Epidermal melanocyte (primary cell): ENCODE measurements at regions not wholly inside any gene's neighbourhood (a gene's known extent, or its start where the extent isn't known, plus 50 kb on each side); places are given as distances from the start of the nearest gene placed in this dataset.
A peak's percentile ranks its signal among the peaks of the same experiment; 100 is the strongest.
"Not testable (repeated sequence)": the region's sequence is repeated elsewhere in the genome, so short reads cannot be mapped to it uniquely, and the experiment has no call there.

Experiments used
- DNase-seq: peaks from one replicate; pipeline ENCODE4 v3.0.0; 2011; ENCODE audit warnings: low spot score; ENCODE audit not compliant: insufficient read length

GRCh38 chr6:60991427-60992028, 1294.5 kb downstream of the KHDRBS2 start:
- DNase-seq = peak; percentile 5

GRCh38 chr6:60952500-60952899, 1333.5 kb downstream of the KHDRBS2 start:
- DNase-seq = no peak

GRCh38 chr6:60950221-60950923, 1335.7 kb downstream of the KHDRBS2 start:
- DNase-seq = not testable (repeated sequence)

GRCh38 chr6:60947416-60947815, 1338.6 kb downstream of the KHDRBS2 start:
- not testable (repeated sequence) for DNase-seq

GRCh38 chr6:60944803-60945202, 1341.2 kb downstream of the KHDRBS2 start:
- DNase-seq = not testable (repeated sequence)

- not testable (repeated sequence) for DNase-seq
These were observed 1350.1 kb downstream of the KHDRBS2 start for GRCh38 chr6:60935970-60936369.

GRCh38 chr6:60919652-60920051, 1366.4 kb downstream of the KHDRBS2 start:
- not testable (repeated sequence) for DNase-seq

- not testable (repeated sequence) for DNase-seq
These were observed 1382.2 kb downstream of the KHDRBS2 start for GRCh38 chr6:60903860-60904259.

GRCh38 chr6:60893374-60893773, 1392.7 kb downstream of the KHDRBS2 start:
- not testable (repeated sequence) for DNase-seq

GRCh38 chr6:60891606-60892005, 1394.4 kb downstream of the KHDRBS2 start:
- no peak for DNase-seq

GRCh38 chr6:60877396-60877795, 1408.6 kb downstream of the KHDRBS2 start:
- DNase-seq = not testable (repeated sequence)

GRCh38 chr6:60870779-60871178, 1415.2 kb downstream of the KHDRBS2 start:
- DNase-seq = not testable (repeated sequence)

GRCh38 chr6:60867548-60867947, 1418.5 kb downstream of the KHDRBS2 start:
- no peak for DNase-seq

GRCh38 chr6:60843175-60843982, 1442.6 kb downstream of the KHDRBS2 start:
- DNase-seq = not testable (repeated sequence)

- DNase-seq = not testable (repeated sequence)
These were observed 1455.3 kb downstream of the KHDRBS2 start for GRCh38 chr6:60830726-60831125.

- not testable (repeated sequence) for DNase-seq
These were observed 1463.4 kb downstream of the KHDRBS2 start for GRCh38 chr6:60822597-60822996.

- not testable (repeated sequence) for DNase-seq
These were observed 1468.0 kb downstream of the KHDRBS2 start for GRCh38 chr6:60818072-60818471.

GRCh38 chr6:60814784-60815183, 1471.2 kb downstream of the KHDRBS2 start:
- DNase-seq = not testable (repeated sequence)

- not testable (repeated sequence) for DNase-seq
These were observed 1472.0 kb downstream of the KHDRBS2 start for GRCh38 chr6:60813897-60814596.

GRCh38 chr6:60810216-60810615, 1475.8 kb downstream of the KHDRBS2 start:
- DNase-seq = not testable (repeated sequence)

GRCh38 chr6:60799146-60799545, 1486.9 kb downstream of the KHDRBS2 start:
- DNase-seq = not testable (repeated sequence)
